NCI-H82 treated with DMSO at 0.1 percent for 48 hours (cell line): ENCODE measurements at regions not wholly inside any gene's neighbourhood (a gene's known extent, or its start where the extent isn't known, plus 50 kb on each side); places are given as distances from the start of the nearest gene placed in this dataset.

Experiments used
- DNase-seq: peaks from one replicate; lab custom pipeline; 2025; ENCODE audit not compliant: unreplicated experiment; lab: John Stamatoyannopoulos, UW

DNA sequence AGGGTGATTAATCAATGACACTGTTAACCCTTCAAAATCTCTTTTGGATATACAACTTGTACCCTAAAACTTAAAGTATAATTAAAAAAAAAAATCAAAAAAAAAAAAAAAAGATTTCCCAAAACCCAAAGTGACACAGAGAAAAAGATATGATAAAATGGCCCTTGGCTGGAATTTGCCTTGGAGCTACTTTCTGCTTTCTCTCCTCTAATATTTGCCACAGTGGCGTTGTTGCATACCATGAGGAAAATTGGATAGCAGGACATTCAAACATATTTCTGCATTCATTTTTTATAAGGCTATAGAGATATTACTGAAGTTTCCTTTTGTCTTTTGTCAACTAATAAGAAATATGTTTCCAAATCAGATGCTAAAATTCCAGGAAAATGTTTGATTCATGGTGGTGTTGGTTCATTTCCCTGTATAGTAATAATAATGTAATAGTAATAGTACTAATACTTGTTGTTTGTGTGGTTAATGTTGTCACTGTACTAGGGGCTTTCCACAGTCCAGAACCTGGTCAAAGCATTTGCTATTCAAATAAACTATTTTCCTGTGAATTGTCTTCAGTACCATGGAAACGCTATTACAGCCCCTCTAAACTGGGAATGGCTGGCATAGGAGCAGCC lies 441.3 kb upstream of the THBS1 start:
- DNase-seq, result no peak

DNA sequence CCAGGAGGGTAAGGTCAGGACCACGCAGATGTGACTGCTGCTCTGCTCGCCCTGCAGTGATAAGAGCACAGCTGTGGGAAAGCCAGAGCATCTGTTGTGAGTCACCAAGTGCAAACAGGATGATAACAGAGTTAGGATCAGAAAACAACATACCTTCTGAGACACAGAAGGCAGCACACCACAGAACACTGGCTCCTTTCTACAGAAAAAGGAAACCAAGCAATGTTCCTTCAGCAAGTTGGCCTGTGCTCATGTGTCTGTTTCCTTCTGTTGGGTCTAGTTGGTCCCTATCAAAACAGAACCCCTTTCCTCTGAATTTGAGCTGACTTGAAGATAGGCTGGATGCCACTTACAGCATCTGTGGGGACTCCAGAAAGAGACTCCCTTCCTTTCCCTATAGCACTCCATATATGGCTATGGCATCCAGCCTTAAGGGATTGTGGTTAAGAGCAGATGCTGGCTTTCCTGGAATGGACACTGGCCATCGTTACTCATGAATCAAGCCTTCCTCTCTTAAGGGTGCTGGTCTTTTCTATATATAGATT lies 440.7 kb upstream of the THBS1 start:
- DNase-seq, result peak; percentile 24

DNA sequence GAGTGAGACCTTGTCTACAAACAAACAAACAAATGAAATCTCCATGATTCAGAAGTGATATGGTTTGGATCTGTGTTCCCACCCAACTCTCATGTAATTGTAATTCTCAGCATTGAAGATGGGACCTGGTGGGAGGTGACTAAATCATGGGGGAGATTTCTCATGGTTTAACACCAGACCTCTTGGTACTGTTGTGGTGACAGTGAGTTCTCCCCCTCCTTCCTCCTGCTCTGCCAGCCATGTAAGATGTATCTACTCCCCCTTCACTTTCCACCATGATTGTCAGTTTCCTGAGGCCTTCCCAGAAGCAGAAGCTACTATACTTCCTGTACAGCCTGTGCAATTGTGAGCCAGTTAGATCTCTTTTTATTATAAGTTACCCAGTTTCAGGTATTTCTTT lies 438.4 kb upstream of the THBS1 start:
- no peak for DNase-seq

DNA sequence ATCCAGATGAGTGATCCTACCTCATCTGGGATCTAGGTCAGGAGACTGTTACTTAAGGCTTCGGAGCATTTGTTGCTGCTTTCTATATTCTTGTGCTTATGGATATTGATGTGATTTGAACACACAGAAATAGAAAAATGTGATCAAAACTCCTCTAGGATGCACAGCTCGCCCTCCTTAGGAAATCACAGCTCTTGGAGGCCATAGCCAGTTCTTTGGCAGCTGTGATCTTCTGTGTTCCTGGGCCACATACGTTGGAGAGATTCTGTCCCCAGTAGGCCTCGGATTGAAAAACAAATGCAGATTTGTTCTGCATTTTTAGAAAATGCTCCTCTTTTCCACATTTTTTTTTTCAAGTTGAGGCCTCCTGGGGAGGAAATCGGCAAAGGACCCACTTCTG lies 437.4 kb upstream of the THBS1 start:
- DNase-seq, result no peak

DNA sequence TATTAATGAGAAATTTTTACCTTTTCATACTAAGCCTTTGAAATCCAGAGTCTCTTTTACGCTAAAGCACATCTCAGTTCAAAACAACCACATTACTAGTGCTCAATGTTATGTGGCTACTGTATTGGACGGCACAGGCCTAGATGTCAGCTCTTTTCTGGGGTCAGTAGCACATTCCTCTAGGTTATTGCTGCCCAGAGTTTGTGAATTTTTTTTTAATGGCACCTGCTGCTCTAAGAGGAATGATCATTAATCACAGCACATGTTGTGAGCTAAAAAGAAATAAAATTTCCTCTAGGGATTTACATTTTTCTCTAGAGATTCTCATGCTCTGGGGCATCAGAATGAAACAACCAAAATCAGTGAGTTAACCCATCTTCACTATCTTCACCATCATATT lies 436.8 kb upstream of the THBS1 start:
- DNase-seq, result no peak

DNA sequence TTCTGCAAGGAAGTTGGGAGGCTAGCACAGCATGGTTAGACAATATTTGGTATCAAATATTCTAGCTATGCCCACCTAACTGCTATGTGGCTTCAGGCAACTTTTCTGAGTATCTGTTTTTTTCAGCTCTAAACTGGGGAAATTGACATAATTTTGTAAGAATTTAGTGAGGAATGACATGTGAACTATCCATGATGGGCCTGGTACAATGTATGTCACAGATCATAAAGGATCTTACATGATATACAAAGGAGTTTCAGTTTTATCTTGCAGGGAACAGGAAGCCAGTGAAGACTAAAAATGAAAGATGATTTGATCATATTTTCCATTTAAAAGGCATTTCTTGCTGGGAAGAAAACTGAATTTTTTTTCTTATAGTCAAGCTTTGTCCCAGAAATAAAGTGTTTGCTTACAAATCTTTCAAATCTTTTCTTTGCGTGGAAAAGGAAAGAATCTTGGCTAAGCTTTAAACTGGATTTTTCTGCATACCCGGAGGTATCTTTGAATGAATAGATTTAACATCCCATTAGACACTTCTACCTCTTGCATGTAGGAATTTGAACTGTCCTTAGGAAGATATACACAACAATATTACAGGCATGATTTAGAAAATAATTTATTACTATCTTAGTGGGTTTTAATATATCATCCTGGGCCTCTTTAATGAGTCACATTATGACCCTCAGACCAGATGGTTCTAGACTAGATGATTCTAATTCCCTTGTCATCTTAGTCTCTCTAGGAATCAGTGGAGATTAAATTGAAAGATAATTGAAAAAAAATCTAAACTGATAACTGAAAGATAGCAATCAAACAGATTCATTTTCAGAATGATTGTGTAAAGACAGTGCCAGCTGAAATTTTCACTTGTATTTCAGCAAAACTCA lies 436.0 kb upstream of the THBS1 start:
- DNase-seq, result no peak

DNA sequence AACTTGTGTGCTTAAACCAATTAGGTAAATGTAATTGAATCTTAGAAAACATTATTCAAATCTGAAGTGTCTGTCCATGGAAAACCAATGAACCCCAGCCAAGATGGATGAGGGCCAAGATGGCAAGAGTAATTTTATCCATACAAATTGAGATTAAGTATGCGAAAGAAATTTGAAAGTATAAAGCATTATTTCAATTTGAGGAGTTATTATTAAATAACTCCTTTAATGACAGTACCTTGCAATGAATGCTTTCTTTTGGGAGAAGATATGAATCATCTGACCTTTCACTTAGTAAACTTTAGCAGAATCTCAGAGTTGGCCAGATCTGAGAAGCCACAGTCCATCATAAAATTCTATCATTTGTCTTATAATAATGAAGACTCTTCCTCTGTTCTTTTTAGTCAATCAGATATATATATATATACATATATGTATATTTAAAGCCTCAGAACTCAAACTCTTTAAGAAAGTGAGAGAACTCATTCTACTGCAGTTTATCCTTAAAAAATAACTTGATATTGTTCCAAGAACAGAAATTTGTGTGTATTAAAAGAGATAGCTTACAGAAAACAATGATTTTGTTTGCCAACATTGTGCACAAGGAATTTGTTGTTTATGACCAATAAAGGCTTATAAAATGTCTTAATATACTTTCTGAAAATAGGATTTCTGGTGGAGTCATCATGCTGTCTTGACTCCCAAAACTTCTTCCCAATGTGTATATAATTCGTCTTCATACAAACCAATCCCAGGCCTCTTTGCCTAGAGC lies 434.8 kb upstream of the THBS1 start:
- no peak for DNase-seq

DNA sequence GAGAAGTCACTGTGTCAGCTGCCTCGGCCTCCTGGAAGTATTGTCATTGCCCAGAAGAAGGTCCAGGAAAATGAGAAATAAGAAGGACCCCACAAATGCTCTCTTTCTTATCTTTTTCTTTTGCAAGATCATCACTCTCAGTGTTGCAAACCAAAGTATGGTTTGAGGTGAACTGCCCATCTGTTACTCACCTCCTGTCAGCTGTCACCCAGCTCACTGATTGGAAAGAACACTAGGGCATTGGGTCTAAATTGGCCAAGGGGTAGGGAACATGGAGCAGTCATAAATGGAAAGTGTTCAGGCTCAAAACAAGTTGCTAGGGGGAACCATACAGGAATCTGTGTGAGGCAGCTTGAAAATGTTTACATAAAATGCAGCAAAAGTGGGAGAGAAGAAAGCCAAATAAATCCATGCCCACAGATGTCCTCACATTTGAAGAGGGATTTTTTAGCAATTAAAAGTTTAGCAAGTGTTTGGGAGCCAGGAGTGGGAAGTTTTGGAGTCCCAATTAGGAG lies 431.2 kb upstream of the THBS1 start:
- DNase-seq, result no peak

DNA sequence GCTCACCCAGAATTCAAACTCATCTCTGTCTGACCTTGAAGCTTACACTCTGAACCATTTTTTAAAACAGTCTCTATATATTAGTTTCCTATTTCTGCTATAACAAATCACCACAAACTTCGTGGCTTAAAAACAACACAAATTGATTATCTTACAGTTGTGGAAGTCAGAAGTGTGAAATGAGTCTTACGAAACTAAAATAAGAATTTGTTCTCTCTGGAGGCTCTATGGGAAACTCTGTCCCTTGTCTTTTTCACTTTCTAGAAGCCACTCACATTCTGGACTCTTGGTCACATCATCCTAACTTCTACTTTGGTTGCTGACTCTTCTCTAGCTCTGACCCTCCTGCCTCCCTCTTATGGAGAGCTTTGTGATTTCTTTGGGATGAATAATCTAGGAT lies 429.3 kb upstream of the THBS1 start:
- DNase-seq, result no peak

DNA sequence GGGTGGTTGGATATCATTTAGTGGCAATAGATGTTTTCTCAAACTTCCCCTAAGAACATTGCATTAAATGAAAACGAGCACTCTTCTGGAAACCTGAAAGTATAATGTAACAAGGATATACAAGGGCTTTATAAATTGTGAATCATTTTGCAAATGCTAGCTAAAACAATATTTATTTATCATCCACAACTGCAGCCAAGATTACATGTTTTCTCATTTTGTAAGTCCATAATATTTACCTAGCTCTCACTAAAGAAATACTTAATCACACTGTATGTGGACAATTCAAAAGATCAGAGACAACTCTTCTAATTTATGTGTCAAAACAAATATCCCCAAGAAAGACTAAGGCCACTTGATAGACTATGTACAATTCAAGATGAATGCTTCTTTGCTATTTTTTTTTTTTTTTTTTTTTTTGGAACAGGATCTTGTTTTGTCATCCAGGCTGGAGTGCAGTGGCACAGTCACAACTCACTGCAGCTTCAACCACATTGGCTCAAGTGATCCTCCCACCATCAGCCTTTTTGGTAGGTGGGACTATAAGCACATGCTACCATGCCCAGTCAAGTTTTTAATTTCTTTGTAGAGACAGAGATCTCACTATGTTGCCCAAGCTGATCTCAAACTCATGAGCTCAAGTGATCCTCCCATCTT lies 427.7 kb upstream of the THBS1 start:
- DNase-seq, result no peak

DNA sequence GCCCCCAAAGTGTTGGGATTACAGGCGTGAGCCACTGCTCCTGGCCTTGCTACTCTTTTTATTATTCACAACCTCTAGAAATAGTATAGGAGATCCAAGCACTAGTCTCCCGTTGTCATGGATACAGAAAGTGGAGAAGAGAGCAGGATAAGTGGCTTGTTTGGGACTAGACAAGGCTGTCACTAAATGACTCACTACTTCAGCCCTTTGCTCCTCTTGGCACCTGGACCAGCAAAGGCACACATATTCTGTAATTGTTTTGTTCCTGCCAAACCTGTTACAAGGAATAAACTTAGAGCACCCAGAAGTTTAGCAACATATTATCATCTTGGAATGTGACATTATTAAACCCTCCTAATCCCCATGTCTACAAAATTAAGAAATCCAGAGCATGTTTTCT lies 427.2 kb upstream of the THBS1 start:
- no peak for DNase-seq

DNA sequence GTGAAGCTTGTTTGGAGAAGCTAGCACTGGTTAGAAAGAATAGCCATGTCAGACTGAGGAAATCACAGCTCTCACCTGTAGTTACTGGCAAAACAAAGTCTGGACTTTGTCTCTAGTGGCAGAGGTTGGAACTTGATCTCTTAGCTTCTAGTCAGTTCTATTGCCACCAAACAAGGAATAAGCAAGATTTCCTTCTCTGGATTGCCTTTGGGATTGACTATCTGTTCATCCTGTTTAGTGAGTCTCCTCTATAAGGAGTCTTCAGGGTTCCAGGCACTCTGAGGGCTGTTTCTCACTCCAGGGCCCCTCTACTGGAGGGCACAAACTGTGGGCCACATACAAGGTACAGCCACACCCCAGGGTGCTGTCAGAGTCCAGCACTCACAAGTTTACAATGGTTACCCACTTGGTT lies 426.6 kb upstream of the THBS1 start:
- DNase-seq, result no peak

DNA sequence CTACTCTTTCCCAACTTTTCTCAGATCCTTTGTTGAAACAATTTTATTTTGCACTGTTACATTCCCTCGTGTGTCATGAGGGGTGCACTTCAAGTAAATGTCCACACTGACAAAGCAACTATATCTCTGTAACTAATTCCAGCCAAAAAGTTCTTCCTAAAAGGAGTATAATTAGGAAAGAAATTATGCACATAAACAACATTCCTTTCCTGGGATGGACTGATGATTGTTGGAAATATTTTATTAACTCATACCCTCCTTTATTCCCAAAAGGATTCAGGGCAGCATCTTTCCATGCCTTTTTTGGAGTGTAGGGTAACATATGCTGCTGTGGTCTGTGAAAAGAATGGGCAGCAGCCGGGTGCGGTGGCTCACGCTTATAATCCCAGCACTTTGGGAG lies 426.1 kb upstream of the THBS1 start:
- DNase-seq, result no peak

DNA sequence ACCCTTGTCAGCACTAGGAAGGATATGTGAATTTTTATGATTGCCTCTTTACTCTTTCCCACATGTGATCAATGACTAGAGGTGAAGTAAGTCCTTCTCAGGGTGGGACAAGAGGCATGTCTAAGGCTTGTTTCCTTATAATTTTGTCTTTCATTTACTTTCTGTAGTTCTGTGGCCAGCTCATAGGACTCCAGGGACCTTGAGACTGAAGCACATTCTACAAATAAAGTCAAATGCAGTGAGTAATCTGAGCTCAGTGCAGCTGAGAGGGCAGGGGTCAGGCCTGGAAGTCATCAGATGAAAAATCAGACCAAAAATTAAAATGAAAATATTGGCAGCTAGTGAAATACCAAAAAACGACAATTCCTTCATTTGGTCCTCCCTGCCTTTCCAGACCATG lies 424.7 kb upstream of the THBS1 start:
- DNase-seq, result no peak

DNA sequence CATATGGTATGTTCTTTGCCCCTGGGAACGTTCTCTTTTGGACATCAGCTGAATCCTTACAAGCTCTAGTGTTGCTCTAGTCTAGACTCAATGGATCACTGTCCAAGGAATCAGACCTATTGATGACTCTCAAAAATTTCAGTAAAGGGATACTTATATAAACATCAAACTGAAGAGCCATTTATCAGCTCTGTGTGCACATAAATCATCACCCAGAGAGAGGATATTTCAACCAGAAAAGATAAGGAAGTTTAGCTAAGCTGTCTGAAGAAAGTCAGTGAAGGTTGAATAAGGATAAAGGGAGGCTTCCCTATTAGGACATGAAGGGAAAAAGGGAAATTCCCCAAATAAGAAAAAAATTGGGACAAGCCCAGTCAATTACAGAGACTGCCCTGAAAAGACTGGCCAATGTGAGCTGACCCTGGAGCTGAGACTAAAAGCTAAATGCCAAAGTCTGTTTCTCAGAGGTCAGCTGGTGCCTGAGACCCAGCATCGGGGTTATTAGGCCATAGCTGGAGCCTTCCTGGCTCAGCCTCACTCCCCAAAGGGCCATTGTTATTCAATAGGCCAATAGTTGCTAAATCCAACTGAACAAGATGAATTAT lies 424.1 kb upstream of the THBS1 start:
- DNase-seq, result no peak

DNA sequence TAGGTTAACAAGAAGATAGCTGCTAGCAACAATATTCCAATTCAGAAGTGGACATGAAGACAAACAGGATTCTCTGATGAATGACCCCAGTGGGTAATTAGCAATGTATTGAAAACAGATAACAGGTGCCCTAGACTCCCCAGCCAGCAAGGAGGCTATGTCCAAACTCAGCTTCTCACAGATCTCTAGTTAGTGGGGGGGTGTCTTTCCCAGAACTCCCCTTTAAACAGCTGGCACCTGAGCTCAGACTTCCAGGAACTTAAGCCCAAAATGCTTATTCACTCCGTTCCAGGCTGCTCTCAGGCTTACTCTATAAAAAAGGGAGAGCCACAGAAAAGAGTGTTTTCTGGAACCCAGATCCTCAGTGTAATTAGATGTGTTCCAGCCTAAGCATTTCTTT lies 423.0 kb upstream of the THBS1 start:
- no peak for DNase-seq

DNA sequence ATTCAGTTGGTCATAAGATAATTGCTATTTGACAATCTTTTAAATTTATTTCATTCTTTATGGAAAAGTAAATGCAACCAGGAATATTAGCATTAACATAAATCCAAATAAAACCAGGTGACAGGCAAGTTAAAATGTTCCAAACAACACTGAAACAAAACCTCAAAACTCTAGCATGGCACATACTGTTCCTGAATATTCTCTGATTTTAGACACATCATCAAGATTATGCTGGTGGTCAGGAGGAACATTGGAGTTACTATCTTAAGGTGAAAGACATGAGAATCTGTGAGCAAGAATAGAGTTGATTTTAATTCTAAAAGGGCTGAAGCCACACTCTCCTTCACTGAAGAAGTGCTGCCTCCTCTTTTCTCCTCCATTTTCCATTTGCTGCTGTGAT lies 421.0 kb upstream of the THBS1 start:
- DNase-seq, result no peak

DNA sequence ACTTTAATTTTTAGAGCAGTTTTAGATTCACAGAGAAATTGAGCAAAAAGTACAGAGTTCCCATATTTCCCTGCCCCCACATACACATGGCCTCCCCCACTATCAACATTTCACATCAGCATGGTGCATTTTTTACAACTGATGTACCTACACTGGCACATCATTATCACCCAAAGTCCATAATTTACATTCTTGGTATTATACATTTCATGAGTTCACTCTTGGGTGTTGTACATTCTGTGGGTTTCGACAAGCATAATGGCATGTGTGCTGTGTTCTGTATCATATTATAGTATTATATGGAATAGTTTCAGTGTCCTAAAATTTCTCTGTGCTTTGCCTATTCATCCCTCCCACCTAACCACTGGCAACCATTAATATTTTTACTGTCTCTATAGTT lies 419.8 kb upstream of the THBS1 start:
- DNase-seq, result no peak

DNA sequence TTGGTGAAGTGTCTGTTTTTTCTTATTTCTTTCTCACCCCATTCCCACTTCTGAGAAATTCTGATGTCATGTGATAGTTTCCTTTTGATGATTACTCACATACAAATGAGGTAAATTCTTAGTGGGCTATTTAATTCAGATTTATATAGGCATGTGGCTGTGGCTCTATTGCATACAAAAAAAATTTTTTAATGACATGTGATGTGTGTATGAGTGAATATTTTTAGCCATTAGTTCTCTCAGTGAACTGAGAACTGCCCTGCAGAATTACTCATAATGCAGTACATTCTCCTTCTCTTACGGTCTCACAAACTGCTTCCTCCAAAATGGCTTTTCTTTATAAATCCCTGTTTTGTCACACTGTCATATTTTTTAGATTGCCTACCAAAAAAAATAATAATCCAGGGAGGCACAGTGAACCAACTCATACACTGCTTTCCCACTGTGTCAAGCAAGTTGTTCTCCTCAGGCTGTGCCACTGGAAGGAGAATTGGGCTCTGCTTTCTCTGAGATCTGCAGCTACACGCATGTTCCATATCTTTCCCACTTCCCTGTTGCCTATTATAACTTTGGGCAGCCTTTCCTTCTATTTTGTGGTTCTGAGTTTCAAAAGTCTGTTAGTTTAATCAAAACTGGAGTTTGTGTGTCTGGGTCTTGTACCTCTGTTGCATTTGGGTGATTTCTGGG lies 415.7 kb upstream of the THBS1 start:
- DNase-seq, result no peak
